Cardiac muscle cell (in vitro differentiated cells and primary cell): ENCODE measurements at regions not wholly inside any gene's neighbourhood (a gene's known extent, or its start where the extent isn't known, plus 50 kb on each side); places are given as distances from the start of the nearest gene placed in this dataset.
A peak's percentile ranks its signal among the peaks of the same experiment; 100 is the strongest.

Experiments used
- DNase-seq, 2 donors: peaks; one replicate each; pipeline versions ENCODE4 v3.0.0 to v3.0.0-alpha.2; 2010 to 2017; ENCODE audit warnings: low read depth in 1 of 2, low spot score in 1 of 2
- H3K27ac ChIP-seq: fragments of 200-600 bp; sonication (generic); 2 replicates; pipeline ENCODE4 v1.5.1; 2016
- H3K27me3 ChIP-seq: fragments of 200-600 bp; sonication (generic); 2 replicates; pipeline ENCODE4 v1.6.0; 2016; ENCODE audit warnings: control low read depth
- H3K36me3 ChIP-seq: fragments of 200-600 bp; sonication (generic); 2 replicates; pipeline ENCODE4 v1.5.1; 2016; ENCODE audit warnings: control low read depth
- H3K4me1 ChIP-seq: fragments of 200-600 bp; sonication (generic); 2 replicates; pipeline ENCODE4 v1.8.1; 2017; ENCODE audit warnings: low read depth, mild to moderate bottlenecking, mixed run types
- H3K4me3 ChIP-seq: fragments of 200-600 bp; sonication (generic); 2 replicates; pipeline ENCODE4 v1.5.1; 2016; ENCODE audit warnings: mild to moderate bottlenecking
- H3K9me3 ChIP-seq: fragments of 200-600 bp; sonication (generic); 2 replicates; pipeline ENCODE4 v1.5.1; 2017; ENCODE audit warnings: low read depth, mild to moderate bottlenecking, control low read depth
- CTCF ChIP-seq: IDR thresholded peaks from 2 replicates; pipeline ENCODE4 v1.5.1; 2012; ENCODE audit warnings: low read depth, mild to moderate bottlenecking, low read length

GRCh38 chr11:8792710-8793109 is 110.1 kb downstream of the RPL27A start:
- no peak for DNase-seq
- Histone ChIP-seq H3K27ac (no peak overlapping the region), H3K4me1 (peaks cover 6% of the 10 kb centered on the region), H3K27me3 (no peaks in the 10 kb centered on the region), H3K4me3 (no peak overlapping the region), H3K36me3 (no peaks in the 10 kb centered on the region), H3K9me3 (no peaks in the 10 kb centered on the region)
- no peak for TF ChIP-seq CTCF

- Histone ChIP-seq H3K9me3 (no peaks in the 10 kb centered on the region), H3K27ac (no peak overlapping the region), H3K4me1 (peaks cover 6% of the 10 kb centered on the region), H3K36me3 (no peaks in the 10 kb centered on the region), H3K27me3 (no peaks in the 10 kb centered on the region), H3K4me3 (no peak overlapping the region)
- no peak for TF ChIP-seq CTCF
- DNase-seq, result peak in 1 of 2 donors; percentile 73
Observed at GRCh38 chr11:8793114-8793777, 110.7 kb downstream of the RPL27A start.

- TF ChIP-seq CTCF, result no peak
- Histone ChIP-seq H3K4me1 (peaks cover 6% of the 10 kb centered on the region), H3K9me3 (no peaks in the 10 kb centered on the region), H3K36me3 (no peaks in the 10 kb centered on the region), H3K27ac (no peak overlapping the region), H3K27me3 (no peaks in the 10 kb centered on the region), H3K4me3 (no peak overlapping the region)
- no peak for DNase-seq
Observed at GRCh38 chr11:8794126-8794525, 111.5 kb downstream of the RPL27A start.

- Histone ChIP-seq H3K27me3 (no peaks in the 10 kb centered on the region), H3K4me1 (peaks cover 6% of the 10 kb centered on the region), H3K36me3 (no peaks in the 10 kb centered on the region), H3K4me3 (no peak overlapping the region), H3K9me3 (no peaks in the 10 kb centered on the region), H3K27ac (peak overlapping the region; percentile 69)
- DNase-seq, result peak in 1 of 2 donors; percentile 44
- no peak for TF ChIP-seq CTCF
Observed at GRCh38 chr11:8794677-8795103, 112.1 kb downstream of the RPL27A start.

GRCh38 chr11:8796941-8797340 is 114.0 kb upstream of the AKIP1 start:
- H3K27me3 ChIP-seq, result no peaks in the 10 kb centered on the region
- H3K27ac ChIP-seq, result no peak overlapping the region
- TF ChIP-seq CTCF, result no peak
- H3K36me3 ChIP-seq, result no peaks in the 10 kb centered on the region
- H3K4me3 ChIP-seq, result no peak overlapping the region
- DNase-seq, result no peak
- H3K9me3 ChIP-seq, result no peaks in the 10 kb centered on the region
- peaks cover 16% of the 10 kb centered on the region for H3K4me1 ChIP-seq
